ENCODE measurements at regions not wholly inside any gene's neighbourhood (a gene's known extent, or its start where the extent isn't known, plus 50 kb on each side); places are given as distances from the start of the nearest gene placed in this dataset.

DNA sequence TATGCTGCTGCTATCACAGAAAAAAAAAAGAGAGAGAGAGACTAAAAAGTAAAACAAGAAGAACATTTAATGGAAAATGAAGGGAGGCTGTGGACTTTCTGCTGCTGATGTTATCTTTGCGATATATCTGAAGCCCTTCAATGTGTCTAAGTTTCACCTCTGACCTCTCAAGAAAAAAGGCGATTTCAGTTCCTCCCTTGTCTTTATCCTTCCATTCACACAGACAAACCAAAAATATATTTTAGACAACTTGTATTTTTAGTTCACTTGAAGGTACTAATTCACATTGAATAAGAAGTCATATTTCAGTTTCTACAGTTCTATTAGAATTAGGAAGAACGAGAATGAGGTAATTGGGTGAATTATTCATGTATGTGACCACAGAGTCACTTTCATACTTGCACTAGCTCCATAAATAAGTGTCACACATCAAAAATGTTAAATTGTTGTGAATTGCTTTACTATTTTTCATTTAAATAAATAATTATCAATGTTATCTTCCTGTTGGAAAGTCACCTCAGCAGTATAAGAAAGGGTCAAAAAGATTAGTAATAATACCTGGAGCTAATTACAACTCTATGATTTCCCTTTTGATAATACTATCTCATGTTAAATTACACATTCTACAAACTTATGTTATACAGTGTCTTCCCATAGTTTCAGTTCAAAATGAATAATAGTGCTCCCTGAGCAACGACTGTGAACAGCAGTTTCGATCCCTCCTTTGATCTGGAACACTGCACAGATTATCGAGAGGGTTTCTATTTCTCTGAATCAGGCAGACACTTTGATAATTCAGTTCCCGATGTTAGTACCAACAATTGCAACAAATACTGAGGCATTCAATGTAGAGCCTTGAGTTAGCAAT, 85.2 kb upstream of the PLCB4 start:
- TF ChIP-seq EP300 (IDR thresholded peaks at IDR 0.05): no peak
- TF ChIP-seq POLR2A (IDR thresholded peaks at IDR 0.05): no peak
- TF ChIP-seq POLR2AphosphoS5 (IDR thresholded peaks at IDR 0.05): no peak
- TF ChIP-seq, protein P1, sequence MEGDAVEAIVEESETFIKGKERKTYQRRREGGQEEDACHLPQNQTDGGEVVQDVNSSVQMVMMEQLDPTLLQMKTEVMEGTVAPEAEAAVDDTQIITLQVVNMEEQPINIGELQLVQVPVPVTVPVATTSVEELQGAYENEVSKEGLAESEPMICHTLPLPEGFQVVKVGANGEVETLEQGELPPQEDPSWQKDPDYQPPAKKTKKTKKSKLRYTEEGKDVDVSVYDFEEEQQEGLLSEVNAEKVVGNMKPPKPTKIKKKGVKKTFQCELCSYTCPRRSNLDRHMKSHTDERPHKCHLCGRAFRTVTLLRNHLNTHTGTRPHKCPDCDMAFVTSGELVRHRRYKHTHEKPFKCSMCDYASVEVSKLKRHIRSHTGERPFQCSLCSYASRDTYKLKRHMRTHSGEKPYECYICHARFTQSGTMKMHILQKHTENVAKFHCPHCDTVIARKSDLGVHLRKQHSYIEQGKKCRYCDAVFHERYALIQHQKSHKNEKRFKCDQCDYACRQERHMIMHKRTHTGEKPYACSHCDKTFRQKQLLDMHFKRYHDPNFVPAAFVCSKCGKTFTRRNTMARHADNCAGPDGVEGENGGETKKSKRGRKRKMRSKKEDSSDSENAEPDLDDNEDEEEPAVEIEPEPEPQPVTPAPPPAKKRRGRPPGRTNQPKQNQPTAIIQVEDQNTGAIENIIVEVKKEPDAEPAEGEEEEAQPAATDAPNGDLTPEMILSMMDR (IDR thresholded peaks at IDR 0.05): no peak
- no peaks in the 10 kb centered on the region for H3K9me3 ChIP-seq
- no peak for ATAC-seq (ENCODE audit: low FRiP score in 2 of 2)
- no peaks in the 10 kb centered on the region for H3K36me3 ChIP-seq
- DNase-seq: no peak
- no peaks in the 10 kb centered on the region for H3K27me3 ChIP-seq
- WGBS, 2 donors: 87 to 89% methylated on average over 7 of the region's 7 CpGs
- no peak overlapping the region for H3K27ac ChIP-seq
- no peak overlapping the region for H3K4me3 ChIP-seq
- H3K4me1 ChIP-seq: no peaks in the 10 kb centered on the region

DNA sequence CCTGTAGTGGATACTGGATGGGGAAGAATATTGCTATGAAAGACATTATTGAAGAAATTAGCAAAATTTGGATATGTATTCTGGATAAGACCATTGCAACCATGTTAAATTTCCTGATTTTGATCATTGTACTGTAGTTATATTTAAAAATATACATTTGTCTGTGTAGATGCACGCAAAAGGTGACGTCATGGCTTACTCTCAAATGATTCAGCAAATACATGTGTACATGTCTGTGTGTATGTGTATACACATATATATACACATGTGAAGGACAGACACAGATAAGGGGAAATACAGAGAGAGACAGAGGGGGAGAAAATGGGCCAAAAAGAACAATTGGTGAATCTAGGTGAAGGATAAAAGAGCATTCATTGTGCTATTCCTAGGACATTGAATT, 82.3 kb upstream of the PLCB4 start:
- Histone ChIP-seq H3K27me3 (no peaks in the 10 kb centered on the region), H3K4me3 (no peak overlapping the region), H3K27ac (no peak overlapping the region), H3K4me1 (no peaks in the 10 kb centered on the region), H3K9me3 (no peaks in the 10 kb centered on the region), H3K36me3 (no peaks in the 10 kb centered on the region)
- no peak for DNase-seq
- TF ChIP-seq, protein P1 (IDR thresholded peaks at IDR 0.05): no peak
- TF ChIP-seq EP300 (IDR thresholded peaks at IDR 0.05): no peak
- no peak for TF ChIP-seq POLR2A (IDR thresholded peaks at IDR 0.05)
- TF ChIP-seq POLR2AphosphoS5 (IDR thresholded peaks at IDR 0.05): no peak
- WGBS, 2 donors: 98 to 100% methylated on average over 2 of the region's 2 CpGs
- no peak for ATAC-seq (ENCODE audit: low FRiP score in 2 of 2)

DNA sequence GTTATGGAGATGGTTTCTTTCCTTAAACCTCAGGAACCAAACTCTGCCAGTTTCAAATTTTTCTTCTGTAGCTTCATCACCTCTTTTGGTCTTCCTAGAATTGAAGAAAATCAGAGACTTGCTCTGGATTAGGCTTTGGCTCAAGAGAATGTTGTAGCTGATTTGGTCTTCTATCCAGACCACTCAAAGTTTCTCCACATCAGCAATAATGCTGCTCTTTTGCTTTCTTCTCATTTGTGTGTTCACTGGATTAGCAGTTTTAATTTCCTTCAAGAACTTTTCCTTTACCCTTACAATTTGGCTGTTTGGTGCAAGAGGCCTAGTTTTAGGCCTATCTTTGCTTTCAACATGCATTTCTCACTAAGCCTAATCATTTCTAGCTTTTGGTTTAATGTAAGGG, 78.1 kb upstream of the PLCB4 start:
- Histone ChIP-seq H3K4me1 (no peaks in the 10 kb centered on the region), H3K27ac (no peak overlapping the region), H3K9me3 (no peaks in the 10 kb centered on the region), H3K27me3 (no peaks in the 10 kb centered on the region), H3K4me3 (no peak overlapping the region), H3K36me3 (no peaks in the 10 kb centered on the region)
- no peak for DNase-seq
- no peak for ATAC-seq (ENCODE audit: low FRiP score in 2 of 2)
- TF ChIP-seq, protein P1 (IDR thresholded peaks at IDR 0.05): no peak
- TF ChIP-seq POLR2AphosphoS5 (IDR thresholded peaks at IDR 0.05) (no peak), POLR2A (IDR thresholded peaks at IDR 0.05) (no peak), EP300 (IDR thresholded peaks at IDR 0.05) (no peak)

DNA sequence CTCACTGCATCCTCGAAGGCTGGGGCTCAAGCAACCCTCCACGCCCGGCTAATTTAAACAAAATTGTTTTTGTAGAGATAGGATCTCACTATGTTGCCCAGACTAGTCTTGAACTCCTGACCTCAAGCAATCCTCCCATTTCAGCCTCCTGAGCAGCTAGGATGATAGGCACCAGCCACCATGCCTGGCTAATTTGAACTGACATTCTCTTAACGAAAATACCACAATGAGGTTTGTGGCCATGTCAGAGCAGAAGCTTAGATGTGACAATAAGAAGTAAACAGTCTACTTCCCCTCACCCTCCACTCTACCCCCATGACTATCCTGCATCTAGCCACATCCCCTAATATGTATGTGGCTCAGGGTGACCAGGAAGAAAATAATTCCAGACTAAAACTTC, 74.8 kb upstream of the PLCB4 start:
- Histone ChIP-seq H3K9me3 (no peaks in the 10 kb centered on the region), H3K27ac (no peak overlapping the region), H3K4me3 (no peak overlapping the region), H3K27me3 (no peaks in the 10 kb centered on the region), H3K36me3 (no peaks in the 10 kb centered on the region), H3K4me1 (no peaks in the 10 kb centered on the region)
- DNase-seq (no peak), ATAC-seq (ENCODE audit: low FRiP score in 2 of 2) (no peak)
- TF ChIP-seq EP300 (IDR thresholded peaks at IDR 0.05): no peak
- no peak for TF ChIP-seq POLR2AphosphoS5 (IDR thresholded peaks at IDR 0.05)
- TF ChIP-seq, protein P1 (IDR thresholded peaks at IDR 0.05): no peak
- no peak for TF ChIP-seq POLR2A (IDR thresholded peaks at IDR 0.05)
- WGBS, 2 donors: 51 to 56% methylated on average over 4 of the region's 4 CpGs

DNA sequence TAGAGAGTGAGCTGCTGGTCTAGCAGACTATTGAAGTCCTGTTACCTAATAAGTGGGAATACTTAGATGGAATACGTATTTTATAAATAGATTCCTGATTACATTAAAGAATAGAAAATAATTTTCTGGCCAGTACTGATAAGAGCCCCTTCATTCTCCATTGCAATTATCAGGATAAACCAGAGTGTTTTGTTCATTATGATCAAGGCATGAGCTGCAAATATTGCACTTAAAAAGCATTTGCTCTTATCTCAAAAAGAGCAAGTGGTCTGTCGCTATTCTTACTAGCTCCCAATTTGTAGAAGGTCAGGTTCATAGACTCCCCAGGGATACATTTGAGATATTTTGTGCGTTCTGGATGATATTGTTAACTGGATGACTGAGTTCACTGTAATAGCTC, 73.1 kb upstream of the PLCB4 start:
- no peak for DNase-seq
- Histone ChIP-seq H3K27me3 (no peaks in the 10 kb centered on the region), H3K9me3 (no peaks in the 10 kb centered on the region), H3K36me3 (no peaks in the 10 kb centered on the region), H3K4me3 (no peak overlapping the region), H3K27ac (no peak overlapping the region), H3K4me1 (no peaks in the 10 kb centered on the region)
- TF ChIP-seq POLR2A (IDR thresholded peaks at IDR 0.05) (no peak), EP300 (IDR thresholded peaks at IDR 0.05) (no peak), POLR2AphosphoS5 (IDR thresholded peaks at IDR 0.05) (no peak)
- TF ChIP-seq, protein P1 (IDR thresholded peaks at IDR 0.05): no peak
- ATAC-seq (ENCODE audit: low FRiP score in 2 of 2): no peak
- 45 to 50% methylated on average over 3 of the region's 3 CpGs for WGBS, 2 donors

All from upper lobe of left lung (tissue), 6 donors.